ENCODE measurements at regions not wholly inside any gene's neighbourhood (a gene's known extent, or its start where the extent isn't known, plus 50 kb on each side); places are given as distances from the start of the nearest gene placed in this dataset.

DNA sequence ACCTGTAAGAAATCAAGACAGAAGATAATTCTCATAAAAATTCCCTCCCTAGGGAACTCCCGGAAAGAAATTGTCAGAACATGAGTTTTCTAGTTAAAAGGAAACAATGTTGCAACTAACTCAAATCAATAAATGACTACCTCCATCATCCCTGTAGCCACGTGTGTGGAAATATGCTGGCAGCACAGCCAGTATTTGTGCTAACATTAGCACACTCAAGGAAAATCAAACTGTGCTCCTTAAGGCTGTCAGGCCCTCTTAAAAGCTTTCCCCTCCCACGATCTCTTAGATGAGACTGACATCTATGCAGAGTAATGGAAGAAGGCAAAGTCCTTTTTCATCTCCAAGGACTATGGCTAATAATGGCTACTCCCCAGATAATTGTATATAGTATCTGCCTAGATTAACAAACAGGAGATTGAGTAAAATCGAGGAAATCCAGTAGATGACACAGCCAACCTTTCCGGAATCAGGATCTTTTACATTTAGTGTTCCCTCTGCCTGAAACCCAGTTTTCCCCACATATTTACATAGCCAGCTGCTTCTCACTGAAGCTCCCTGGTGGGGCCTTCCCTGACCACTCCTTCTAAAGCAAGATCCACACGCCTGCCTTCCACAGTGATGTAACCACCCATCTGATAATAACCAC, 50.9 kb upstream of the NR5A2 start:
- DNase-seq (ENCODE audit: low spot score), result no peak

All from AG08395 (cell line).